HL-60 (cell line): ENCODE measurements at regions not wholly inside any gene's neighbourhood (a gene's known extent, or its start where the extent isn't known, plus 50 kb on each side); places are given as distances from the start of the nearest gene placed in this dataset.

Experiments used
- DNase-seq, 2 experiments: peaks; one replicate each; pipeline ENCODE4 v3.0.0-alpha.2; 2010 to 2020; ENCODE audit warnings: low read depth in 1 of 2, low spot score in 1 of 2
- H3K27ac ChIP-seq: fragments of 250-450 bp; sonication (Bioruptor Pico); replicated peaks from 2 replicates; pipeline ENCODE4 v1.5.1; 2020; ENCODE audit warnings: mild to moderate bottlenecking, moderate library complexity
- H3K27me3 ChIP-seq: fragments of 250-450 bp; sonication (Bioruptor Pico); 2 replicates; pipeline ENCODE4 v1.5.1; 2021; ENCODE audit warnings: mild to moderate bottlenecking, moderate library complexity; ENCODE audit not compliant: insufficient read depth, poor library complexity, severe bottlenecking
- H3K4me3 ChIP-seq: replicated peaks from 2 replicates; pipeline ENCODE4 v1.5.1; 2011; ENCODE audit warnings: mild to moderate bottlenecking, control low read depth, low read length; ENCODE audit not compliant: insufficient read depth
- GABPA ChIP-seq: IDR thresholded peaks from 2 replicates; pipeline ENCODE4 v1.6.1; 2012; ENCODE audit warnings: low read depth
- POLR2AphosphoS5 ChIP-seq: IDR thresholded peaks from 2 replicates; pipeline ENCODE4 v1.6.1; 2012; ENCODE audit warnings: low read depth
- SPI1 ChIP-seq: IDR thresholded peaks from 2 replicates; pipeline ENCODE4 v1.6.1; 2012; ENCODE audit warnings: low read depth, mild to moderate bottlenecking, borderline replicate concordance
- TF ChIP-seq, protein P1 (sequence below): IDR thresholded peaks from 2 replicates; pipeline ENCODE4 v1.6.1; 2012; ENCODE audit warnings: low read depth; ENCODE audit not compliant: insufficient replicate concordance
- TF ChIP-seq, protein P2 (sequence below): IDR thresholded peaks from one replicate; pipeline ENCODE4 v1.5.1; 2011; ENCODE audit warnings: low read length, control low read depth, inconsistent platforms; ENCODE audit not compliant: insufficient read depth

DNA sequence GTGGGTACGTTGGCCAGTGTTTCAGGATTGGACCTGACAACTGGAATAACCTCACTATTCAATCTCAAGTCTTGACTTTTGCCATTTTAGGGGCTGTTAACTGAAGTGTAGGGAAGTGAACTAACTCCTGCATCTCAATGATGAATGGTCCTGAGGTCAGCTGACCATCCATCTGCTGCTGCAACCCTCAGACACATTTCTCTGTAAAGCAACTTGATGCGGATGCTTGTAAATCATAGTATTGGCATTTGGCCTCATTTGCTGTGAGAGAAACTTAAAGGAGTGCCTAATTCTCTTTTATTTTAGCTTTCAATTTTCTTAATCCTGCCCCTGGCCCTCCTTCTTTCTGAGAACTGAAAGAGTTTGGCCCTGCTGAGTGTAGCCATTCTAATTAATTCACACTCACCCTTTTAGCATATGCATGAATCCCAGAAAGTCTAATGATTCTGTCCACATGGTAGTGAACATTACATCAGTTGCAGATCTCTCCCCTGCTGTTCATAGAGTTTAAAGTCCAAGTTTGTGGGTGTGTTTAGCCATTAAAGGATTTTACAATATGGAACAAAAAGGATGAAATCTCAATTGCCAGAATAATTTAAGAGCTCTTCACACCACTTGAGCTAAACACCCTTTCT is 1531.4 kb upstream of the SLC10A2 start:
- TF ChIP-seq SPI1 (no peak), GABPA (no peak), POLR2AphosphoS5 (no peak)
- TF ChIP-seq, protein P1, sequence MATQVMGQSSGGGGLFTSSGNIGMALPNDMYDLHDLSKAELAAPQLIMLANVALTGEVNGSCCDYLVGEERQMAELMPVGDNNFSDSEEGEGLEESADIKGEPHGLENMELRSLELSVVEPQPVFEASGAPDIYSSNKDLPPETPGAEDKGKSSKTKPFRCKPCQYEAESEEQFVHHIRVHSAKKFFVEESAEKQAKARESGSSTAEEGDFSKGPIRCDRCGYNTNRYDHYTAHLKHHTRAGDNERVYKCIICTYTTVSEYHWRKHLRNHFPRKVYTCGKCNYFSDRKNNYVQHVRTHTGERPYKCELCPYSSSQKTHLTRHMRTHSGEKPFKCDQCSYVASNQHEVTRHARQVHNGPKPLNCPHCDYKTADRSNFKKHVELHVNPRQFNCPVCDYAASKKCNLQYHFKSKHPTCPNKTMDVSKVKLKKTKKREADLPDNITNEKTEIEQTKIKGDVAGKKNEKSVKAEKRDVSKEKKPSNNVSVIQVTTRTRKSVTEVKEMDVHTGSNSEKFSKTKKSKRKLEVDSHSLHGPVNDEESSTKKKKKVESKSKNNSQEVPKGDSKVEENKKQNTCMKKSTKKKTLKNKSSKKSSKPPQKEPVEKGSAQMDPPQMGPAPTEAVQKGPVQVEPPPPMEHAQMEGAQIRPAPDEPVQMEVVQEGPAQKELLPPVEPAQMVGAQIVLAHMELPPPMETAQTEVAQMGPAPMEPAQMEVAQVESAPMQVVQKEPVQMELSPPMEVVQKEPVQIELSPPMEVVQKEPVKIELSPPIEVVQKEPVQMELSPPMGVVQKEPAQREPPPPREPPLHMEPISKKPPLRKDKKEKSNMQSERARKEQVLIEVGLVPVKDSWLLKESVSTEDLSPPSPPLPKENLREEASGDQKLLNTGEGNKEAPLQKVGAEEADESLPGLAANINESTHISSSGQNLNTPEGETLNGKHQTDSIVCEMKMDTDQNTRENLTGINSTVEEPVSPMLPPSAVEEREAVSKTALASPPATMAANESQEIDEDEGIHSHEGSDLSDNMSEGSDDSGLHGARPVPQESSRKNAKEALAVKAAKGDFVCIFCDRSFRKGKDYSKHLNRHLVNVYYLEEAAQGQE = no peak

DNA sequence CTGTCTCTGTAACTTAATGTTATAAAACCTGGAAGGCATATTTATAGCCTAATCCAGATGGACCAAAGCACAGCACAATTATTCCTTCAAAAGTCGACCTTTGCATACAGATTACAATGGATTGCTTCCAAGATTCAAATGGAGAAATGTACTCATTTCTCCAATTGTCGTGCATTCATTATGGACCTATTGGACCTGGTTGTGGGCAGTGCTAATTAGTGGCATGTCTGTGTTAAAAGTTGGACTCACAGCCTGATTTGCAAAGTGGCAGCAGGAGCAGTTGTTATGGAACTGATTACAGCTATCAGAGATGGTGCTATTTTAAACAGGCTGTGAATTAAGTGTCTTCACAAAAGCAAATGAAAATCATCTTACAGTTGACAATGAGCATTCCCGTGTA is 1529.3 kb upstream of the SLC10A2 start:
- H3K27ac ChIP-seq = no peak overlapping the region
- no peaks in the 10 kb centered on the region for H3K27me3 ChIP-seq
- no peak overlapping the region for H3K4me3 ChIP-seq
- TF ChIP-seq, protein P2, sequence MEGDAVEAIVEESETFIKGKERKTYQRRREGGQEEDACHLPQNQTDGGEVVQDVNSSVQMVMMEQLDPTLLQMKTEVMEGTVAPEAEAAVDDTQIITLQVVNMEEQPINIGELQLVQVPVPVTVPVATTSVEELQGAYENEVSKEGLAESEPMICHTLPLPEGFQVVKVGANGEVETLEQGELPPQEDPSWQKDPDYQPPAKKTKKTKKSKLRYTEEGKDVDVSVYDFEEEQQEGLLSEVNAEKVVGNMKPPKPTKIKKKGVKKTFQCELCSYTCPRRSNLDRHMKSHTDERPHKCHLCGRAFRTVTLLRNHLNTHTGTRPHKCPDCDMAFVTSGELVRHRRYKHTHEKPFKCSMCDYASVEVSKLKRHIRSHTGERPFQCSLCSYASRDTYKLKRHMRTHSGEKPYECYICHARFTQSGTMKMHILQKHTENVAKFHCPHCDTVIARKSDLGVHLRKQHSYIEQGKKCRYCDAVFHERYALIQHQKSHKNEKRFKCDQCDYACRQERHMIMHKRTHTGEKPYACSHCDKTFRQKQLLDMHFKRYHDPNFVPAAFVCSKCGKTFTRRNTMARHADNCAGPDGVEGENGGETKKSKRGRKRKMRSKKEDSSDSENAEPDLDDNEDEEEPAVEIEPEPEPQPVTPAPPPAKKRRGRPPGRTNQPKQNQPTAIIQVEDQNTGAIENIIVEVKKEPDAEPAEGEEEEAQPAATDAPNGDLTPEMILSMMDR = no peak
- TF ChIP-seq GABPA (no peak), POLR2AphosphoS5 (no peak), SPI1 (no peak)
- TF ChIP-seq, protein P1 = no peak
- DNase-seq = no peak

More for the DNA sequence above, 1531.4 kb upstream of the SLC10A2 start:
- Histone ChIP-seq H3K4me3 (no peak overlapping the region), H3K27ac (no peak overlapping the region), H3K27me3 (no peaks in the 10 kb centered on the region)
- no peak for DNase-seq

DNA sequence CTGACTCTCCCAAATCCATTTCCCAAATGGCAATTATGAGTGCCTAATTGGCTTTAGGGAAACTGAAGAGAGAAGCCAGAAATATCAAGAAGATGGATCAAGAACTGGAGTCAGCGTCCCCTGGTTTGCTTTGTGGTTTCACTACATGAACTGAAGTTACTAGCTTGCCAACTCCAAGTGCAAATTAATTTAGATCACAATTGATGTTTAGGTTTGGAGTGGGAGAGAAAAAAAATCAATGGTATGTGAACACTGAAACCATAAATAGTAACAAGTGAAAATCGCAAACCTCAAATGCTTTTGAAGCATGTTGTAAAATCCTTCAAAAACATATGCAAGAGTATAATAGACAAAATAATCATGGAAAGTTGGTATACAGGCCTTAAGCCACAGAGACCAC is 1528.6 kb upstream of the SLC10A2 start:
- Histone ChIP-seq H3K27ac (no peak overlapping the region), H3K4me3 (no peak overlapping the region), H3K27me3 (no peaks in the 10 kb centered on the region)
- no peak for DNase-seq
- TF ChIP-seq, protein P2 = no peak
- no peak for TF ChIP-seq SPI1
- TF ChIP-seq, protein P1 = no peak
- no peak for TF ChIP-seq POLR2AphosphoS5
- TF ChIP-seq GABPA = no peak
